Stimulated activated naive CD8-positive, alpha-beta T cell treated with anti-CD3 and anti-CD28 coated beads, Interleukin-15, amount 100 ng/mL, for 72 hours (primary cell): ENCODE measurements at regions not wholly inside any gene's neighbourhood (a gene's known extent, or its start where the extent isn't known, plus 50 kb on each side); places are given as distances from the start of the nearest gene placed in this dataset.

ENCODE experiments used
- ATAC-seq: fragments of 150-1000 bp; cut with Tn5 transposase; 2 replicates; pipeline ENCODE4 v1.10.0; 2021; ENCODE audit warnings: mild to moderate bottlenecking, moderate library complexity
- DNase-seq, 2 donors: peaks; one replicate each; pipeline ENCODE4 v3.0.0; 2021 to 2022
- H3K27ac Mint-ChIP-seq, 2 donors: one replicate each; pipeline ENCODE4 v1.8.0; 2022; ENCODE audit warnings: mild to moderate bottlenecking in 2 of 2, mixed read lengths in 2 of 2, moderate library complexity in 2 of 2
- H3K27me3 Mint-ChIP-seq: one replicate; pipeline ENCODE4 v1.8.0; 2022; ENCODE audit warnings: mixed read lengths
- H3K4me1 Mint-ChIP-seq: one replicate; pipeline ENCODE4 v1.8.0; 2022; ENCODE audit warnings: mild to moderate bottlenecking, mixed read lengths
- H3K4me3 Mint-ChIP-seq, 2 donors: one replicate each; pipeline ENCODE4 v1.8.0; 2022; ENCODE audit warnings: mild to moderate bottlenecking in 2 of 2, mixed read lengths in 2 of 2, moderate library complexity in 1 of 2
- H3K9me3 Mint-ChIP-seq, 2 donors: one replicate each; pipeline ENCODE4 v1.8.0; 2022; ENCODE audit warnings: mixed read lengths in 2 of 2

GRCh38 chr2:157169889-157170288, 87.6 kb upstream of the GALNT5 start:
- peaks cover 7% of the 10 kb centered on the region for H3K27me3 Mint-ChIP-seq
- no peaks in the 10 kb centered on the region for H3K9me3 Mint-ChIP-seq
- H3K4me1 Mint-ChIP-seq: no peaks in the 10 kb centered on the region
- H3K27ac Mint-ChIP-seq: no peak overlapping the region
- DNase-seq: no peak
- H3K4me3 Mint-ChIP-seq: no peak overlapping the region
- ATAC-seq: no peak

- ATAC-seq (no peak), DNase-seq (no peak)
- no peaks in the 10 kb centered on the region for H3K9me3 Mint-ChIP-seq
- H3K27ac Mint-ChIP-seq: no peak overlapping the region
- H3K27me3 Mint-ChIP-seq: peaks cover 7% of the 10 kb centered on the region
- no peak overlapping the region for H3K4me3 Mint-ChIP-seq
- H3K4me1 Mint-ChIP-seq: no peaks in the 10 kb centered on the region
Measured at GRCh38 chr2:157170299-157170698, 87.2 kb upstream of the GALNT5 start.

DNA sequence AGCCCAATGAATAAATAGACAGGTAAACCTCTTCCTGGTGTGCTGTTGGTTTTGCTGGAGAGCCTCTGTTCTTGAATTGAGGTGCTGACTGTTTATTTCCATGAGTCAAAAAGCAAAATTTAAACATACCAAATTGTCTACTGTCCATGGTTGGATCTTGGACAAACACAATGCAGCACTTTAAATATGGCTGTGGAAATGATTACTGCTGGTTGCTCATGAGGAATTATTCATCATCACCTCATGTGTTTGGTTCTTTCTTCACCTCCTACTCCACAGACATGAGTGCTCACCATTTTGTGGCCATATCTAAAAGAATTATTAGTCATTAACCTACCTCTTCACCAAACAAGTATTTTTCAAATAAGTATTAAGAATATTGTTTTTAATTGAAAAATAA, 85.3 kb upstream of the GALNT5 start:
- Mint-ChIP-seq H3K4me3 (no peak overlapping the region), H3K27ac (no peak overlapping the region), H3K9me3 (peaks cover 0 to 4% of the 10 kb centered on the region in 2 donors), H3K4me1 (no peaks in the 10 kb centered on the region), H3K27me3 (peaks cover 7% of the 10 kb centered on the region)
- ATAC-seq (no peak), DNase-seq (no peak)

- no peaks in the 10 kb centered on the region for H3K4me1 Mint-ChIP-seq
- H3K27ac Mint-ChIP-seq: no peak overlapping the region
- H3K27me3 Mint-ChIP-seq: peaks cover 7% of the 10 kb centered on the region
- DNase-seq (no peak), ATAC-seq (no peak)
- peaks cover 0 to 4% of the 10 kb centered on the region in 2 donors for H3K9me3 Mint-ChIP-seq
- no peak overlapping the region for H3K4me3 Mint-ChIP-seq
Measured at GRCh38 chr2:157172866-157173578, 84.5 kb upstream of the GALNT5 start.

GRCh38 chr2:157173740-157174184, 83.7 kb upstream of the GALNT5 start:
- Mint-ChIP-seq H3K9me3 (peaks cover 0 to 4% of the 10 kb centered on the region in 2 donors), H3K4me1 (no peaks in the 10 kb centered on the region), H3K4me3 (no peak overlapping the region), H3K27me3 (peaks cover 7% of the 10 kb centered on the region), H3K27ac (no peak overlapping the region)
- DNase-seq: no peak
- ATAC-seq: no peak

DNA sequence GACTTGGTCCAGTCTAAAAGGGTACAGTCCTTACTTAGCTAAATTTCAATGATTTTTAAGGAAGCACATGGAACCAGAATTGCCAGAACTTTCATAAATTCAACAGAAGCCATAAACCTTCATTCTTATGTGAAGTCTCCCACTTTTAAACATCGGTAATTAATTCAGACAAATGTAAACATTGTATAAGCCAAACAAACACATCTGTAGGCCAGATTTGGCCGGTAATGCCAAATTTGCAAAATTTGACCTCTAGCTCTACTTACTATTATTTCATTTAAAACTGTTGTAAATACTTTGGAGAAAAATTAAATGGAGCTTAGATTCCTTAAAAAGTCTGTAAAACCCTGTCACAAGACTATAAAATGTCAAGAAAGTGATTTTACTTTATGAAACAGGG, 83.2 kb upstream of the GALNT5 start:
- Mint-ChIP-seq H3K4me1 (no peaks in the 10 kb centered on the region), H3K9me3 (peaks cover 0 to 4% of the 10 kb centered on the region in 2 donors), H3K4me3 (no peak overlapping the region), H3K27ac (no peak overlapping the region), H3K27me3 (peaks cover 7% of the 10 kb centered on the region)
- no peak for DNase-seq
- no peak for ATAC-seq

GRCh38 chr2:157176602-157177001, 80.9 kb upstream of the GALNT5 start:
- Mint-ChIP-seq H3K9me3 (peaks cover 0 to 4% of the 10 kb centered on the region in 2 donors), H3K4me1 (no peaks in the 10 kb centered on the region)
- no peak for ATAC-seq

DNA sequence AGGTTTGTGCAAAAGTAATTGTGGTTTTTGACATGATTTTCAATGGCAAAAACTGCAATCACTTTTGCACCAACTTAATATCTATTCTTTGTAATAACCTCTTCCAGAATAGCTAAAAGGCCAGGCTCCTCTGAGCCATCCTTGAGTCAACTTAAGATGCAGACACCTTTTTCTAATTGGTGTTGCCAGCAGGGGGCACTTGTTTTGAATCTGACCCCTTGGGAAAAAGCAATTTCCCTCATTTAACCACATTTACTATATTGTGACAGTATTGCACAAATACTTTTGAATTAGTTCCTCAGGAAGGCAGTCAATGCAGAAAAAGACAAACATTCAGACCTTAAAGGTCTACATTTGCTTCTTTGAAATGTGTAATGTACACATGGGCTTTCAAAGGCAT, 78.6 kb upstream of the GALNT5 start:
- no peak for ATAC-seq
- Mint-ChIP-seq H3K4me1 (peaks cover 9% of the 10 kb centered on the region), H3K9me3 (peaks cover 0 to 4% of the 10 kb centered on the region in 2 donors), H3K27ac (no peak overlapping the region), H3K4me3 (no peak overlapping the region), H3K27me3 (no peaks in the 10 kb centered on the region)
- no peak for DNase-seq

More at GRCh38 chr2:157176602-157177001, 80.9 kb upstream of the GALNT5 start:
- no peak for DNase-seq
- H3K27me3 Mint-ChIP-seq: no peaks in the 10 kb centered on the region
- no peak overlapping the region for H3K27ac Mint-ChIP-seq
- no peak overlapping the region for H3K4me3 Mint-ChIP-seq

- ATAC-seq (no peak), DNase-seq (no peak)
- Mint-ChIP-seq H3K27ac (no peak overlapping the region), H3K27me3 (no peaks in the 10 kb centered on the region), H3K4me1 (peaks cover 9% of the 10 kb centered on the region), H3K9me3 (peaks cover 0 to 4% of the 10 kb centered on the region in 2 donors), H3K4me3 (no peak overlapping the region)
Measured at GRCh38 chr2:157179324-157180105, 78.0 kb upstream of the GALNT5 start.

GRCh38 chr2:157180359-157180758, 77.1 kb upstream of the GALNT5 start:
- Mint-ChIP-seq H3K27ac (no peak overlapping the region), H3K9me3 (peaks cover 0 to 4% of the 10 kb centered on the region in 2 donors), H3K4me1 (peaks cover 9% of the 10 kb centered on the region), H3K27me3 (no peaks in the 10 kb centered on the region), H3K4me3 (no peak overlapping the region)
- no peak for ATAC-seq
- DNase-seq: no peak

GRCh38 chr2:157181234-157181633, 76.3 kb upstream of the GALNT5 start:
- no peak for DNase-seq
- H3K4me1 Mint-ChIP-seq: peaks cover 9% of the 10 kb centered on the region
- no peak overlapping the region for H3K4me3 Mint-ChIP-seq
- no peak for ATAC-seq
- H3K27me3 Mint-ChIP-seq: no peaks in the 10 kb centered on the region
- H3K27ac Mint-ChIP-seq: no peak overlapping the region
- H3K9me3 Mint-ChIP-seq: peaks cover 0 to 4% of the 10 kb centered on the region in 2 donors

DNA sequence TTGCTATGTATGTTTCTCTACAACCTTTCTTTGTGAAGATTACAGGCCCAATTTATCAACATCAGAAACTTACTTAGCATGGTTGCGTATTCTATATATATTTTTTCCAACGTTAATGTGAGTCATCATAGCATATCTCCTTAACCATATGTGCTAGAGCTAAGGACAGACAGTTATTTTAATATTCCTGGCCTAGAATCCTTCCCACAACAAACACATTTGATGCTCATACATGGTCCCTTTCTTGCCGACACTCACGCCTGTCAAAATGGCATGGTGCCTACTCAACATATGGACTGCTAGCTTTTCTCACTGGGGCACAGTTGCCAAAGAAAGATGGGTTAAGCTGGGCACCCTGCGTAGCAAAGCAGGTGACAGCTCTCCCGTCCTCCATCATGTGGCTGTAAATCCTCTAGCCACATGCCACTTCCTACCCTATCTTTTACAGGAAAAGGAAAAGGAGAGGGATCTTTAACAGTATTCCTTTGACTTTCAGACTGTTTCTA, 75.2 kb upstream of the GALNT5 start:
- Mint-ChIP-seq H3K27ac (no peak overlapping the region), H3K27me3 (no peaks in the 10 kb centered on the region), H3K4me3 (no peak overlapping the region), H3K4me1 (peaks cover 9% of the 10 kb centered on the region), H3K9me3 (no peaks in the 10 kb centered on the region)
- ATAC-seq (no peak), DNase-seq (no peak)

GRCh38 chr2:157182834-157183396, 74.6 kb upstream of the GALNT5 start:
- Mint-ChIP-seq H3K9me3 (no peaks in the 10 kb centered on the region), H3K4me3 (no peak overlapping the region), H3K27ac (peak overlapping the region in 1 of 2 donors; percentile 33), H3K4me1 (peaks cover 9% of the 10 kb centered on the region), H3K27me3 (no peaks in the 10 kb centered on the region)
- no peak for DNase-seq
- peak; percentile 74 for ATAC-seq

- no peaks in the 10 kb centered on the region for H3K27me3 Mint-ChIP-seq
- H3K4me3 Mint-ChIP-seq: no peak overlapping the region
- peaks cover 9% of the 10 kb centered on the region for H3K4me1 Mint-ChIP-seq
- no peak for ATAC-seq
- H3K9me3 Mint-ChIP-seq: no peaks in the 10 kb centered on the region
- H3K27ac Mint-ChIP-seq: no peak overlapping the region
- no peak for DNase-seq
Measured at GRCh38 chr2:157184161-157184895, 73.2 kb upstream of the GALNT5 start.

GRCh38 chr2:157185476-157186227, 71.9 kb upstream of the GALNT5 start:
- DNase-seq: no peak
- no peak overlapping the region for H3K4me3 Mint-ChIP-seq
- H3K27ac Mint-ChIP-seq: no peak overlapping the region

More at GRCh38 chr2:157185476-157186227, 71.9 kb upstream of the GALNT5 start:
- ATAC-seq: no peak
- Mint-ChIP-seq H3K9me3 (no peaks in the 10 kb centered on the region), H3K27me3 (no peaks in the 10 kb centered on the region), H3K4me1 (peaks cover 9% of the 10 kb centered on the region)
